ENCODE measurements at regions not wholly inside any gene's neighbourhood (a gene's known extent, or its start where the extent isn't known, plus 50 kb on each side); places are given as distances from the start of the nearest gene placed in this dataset.

DNA sequence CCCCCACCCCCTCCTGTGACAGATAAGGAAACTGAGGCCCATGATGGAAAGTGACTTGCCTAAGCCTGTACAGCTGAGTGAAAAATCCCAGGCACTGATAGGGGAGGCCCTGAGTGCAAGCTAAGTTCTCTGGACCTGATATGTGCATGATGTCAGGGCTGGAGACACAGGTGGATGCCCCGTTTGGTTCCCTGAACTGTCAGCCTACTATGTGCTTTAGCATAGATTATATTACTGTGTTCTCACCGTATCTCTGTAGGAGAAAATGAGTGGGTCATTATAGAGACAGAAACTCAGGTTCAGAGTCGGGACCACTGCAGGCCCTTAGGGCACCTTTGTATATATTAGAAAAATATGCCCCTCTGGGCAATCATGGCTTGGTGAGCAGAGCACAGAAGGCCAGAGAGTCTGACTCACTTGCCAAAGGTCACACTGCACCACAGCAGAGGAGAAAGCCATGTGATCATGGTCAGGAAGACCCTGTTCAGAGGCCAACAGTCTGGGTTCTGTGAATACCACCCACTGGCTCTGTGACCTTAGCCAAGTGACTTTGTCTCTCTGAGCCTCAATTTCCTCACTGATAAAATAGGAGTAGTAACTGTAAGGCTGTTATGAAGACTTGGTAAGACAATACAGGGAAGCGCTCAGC is 145.8 kb upstream of the WNT4 start:
- DNase-seq, result no peak

DNA sequence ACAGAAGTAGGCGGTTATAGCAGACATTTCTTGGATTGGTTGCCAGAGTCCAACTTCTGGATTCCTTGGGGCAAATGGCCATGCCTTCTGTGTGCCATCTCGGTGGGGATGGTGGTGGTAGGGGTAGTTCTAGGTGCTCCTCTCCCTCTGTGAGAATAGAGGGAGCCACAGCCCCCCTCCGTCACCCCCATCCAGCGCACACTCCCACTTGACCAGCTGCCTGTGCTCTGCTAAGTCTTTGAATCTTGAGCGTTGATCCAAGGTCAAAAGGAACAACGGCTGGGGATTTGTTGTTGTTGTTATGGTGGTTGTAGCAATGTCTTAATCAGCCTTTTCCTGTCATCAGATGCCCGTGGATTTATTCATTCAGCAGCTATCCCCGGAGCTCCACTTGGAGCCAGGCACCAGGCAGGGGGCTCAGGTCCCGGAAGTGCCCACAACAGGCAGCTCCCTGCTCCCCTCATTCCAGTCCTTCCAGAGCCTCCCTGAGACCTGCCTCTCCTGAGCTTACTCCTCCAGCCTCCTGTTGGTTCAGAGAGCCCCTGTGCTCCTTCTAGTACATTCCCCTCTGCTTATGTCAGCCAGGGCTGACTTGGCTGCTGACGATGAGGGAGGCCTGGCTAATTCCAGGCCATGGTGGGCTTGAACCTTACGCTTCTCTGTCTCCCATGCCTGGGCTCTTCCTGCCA is 146.6 kb upstream of the WNT4 start:
- no peak for DNase-seq

- DNase-seq, result no peak
Measured at GRCh38 chr1:22290157-22290556, 147.3 kb upstream of the WNT4 start.

DNA sequence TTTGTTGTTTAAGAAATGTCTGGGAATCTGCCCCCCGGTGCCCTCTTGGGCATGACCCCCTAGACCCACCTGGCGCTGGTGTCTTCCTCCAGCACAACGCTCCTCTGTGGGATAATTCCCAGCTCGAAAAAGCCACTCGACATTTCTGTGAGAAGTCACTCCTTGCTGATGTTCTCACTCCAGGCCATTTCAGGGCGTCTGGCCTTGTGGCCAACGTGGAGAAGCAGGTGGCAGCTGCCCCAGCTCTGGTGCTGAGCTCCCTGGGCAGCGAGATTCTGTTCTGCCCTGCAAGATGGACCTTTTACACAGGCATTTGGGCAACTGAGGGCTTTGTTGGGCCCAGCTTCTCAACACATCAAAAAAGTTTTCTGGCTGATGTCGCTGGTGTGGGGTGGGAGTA is 147.7 kb upstream of the WNT4 start:
- no peak for DNase-seq

DNA sequence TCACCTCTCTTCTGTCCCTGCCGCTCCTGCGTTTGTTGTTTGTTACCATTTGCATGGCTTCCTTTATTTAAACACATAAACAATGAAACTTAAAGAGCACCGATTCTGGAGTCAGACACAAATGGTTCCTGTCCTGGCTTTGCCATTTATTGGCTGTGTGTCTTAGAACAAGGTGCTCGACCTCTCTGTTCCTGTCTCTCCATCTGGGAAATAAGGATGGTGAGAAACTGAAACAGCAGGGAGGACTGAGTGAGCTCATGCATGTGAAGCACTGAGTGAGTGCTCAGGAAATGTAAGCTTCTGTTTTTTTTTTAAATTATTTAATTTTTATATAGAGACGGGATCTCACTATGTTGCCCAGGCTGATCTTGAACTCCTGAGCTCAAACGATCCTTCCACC is 148.2 kb upstream of the WNT4 start:
- no peak for DNase-seq

DNA sequence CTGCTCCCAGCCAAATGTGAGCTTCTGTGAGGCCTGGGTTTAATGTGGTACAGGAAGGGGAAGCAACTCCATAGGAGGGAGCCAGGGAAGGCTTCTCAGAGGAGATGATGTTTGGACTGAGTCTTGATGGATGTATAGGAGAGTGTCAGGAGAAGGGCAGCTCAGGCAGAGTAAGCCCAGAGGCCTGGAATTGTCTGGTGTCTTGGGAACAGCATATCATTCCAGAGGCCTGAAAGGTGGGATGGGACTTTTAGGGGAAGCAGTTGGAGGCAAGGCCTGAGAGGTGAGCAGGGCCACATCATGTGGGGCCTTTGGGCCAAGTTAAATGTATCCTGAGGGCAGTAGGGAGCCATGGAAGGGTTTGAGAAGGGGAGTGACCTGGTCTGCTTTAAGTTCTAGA is 148.6 kb upstream of the WNT4 start:
- DNase-seq, result no peak

DNA sequence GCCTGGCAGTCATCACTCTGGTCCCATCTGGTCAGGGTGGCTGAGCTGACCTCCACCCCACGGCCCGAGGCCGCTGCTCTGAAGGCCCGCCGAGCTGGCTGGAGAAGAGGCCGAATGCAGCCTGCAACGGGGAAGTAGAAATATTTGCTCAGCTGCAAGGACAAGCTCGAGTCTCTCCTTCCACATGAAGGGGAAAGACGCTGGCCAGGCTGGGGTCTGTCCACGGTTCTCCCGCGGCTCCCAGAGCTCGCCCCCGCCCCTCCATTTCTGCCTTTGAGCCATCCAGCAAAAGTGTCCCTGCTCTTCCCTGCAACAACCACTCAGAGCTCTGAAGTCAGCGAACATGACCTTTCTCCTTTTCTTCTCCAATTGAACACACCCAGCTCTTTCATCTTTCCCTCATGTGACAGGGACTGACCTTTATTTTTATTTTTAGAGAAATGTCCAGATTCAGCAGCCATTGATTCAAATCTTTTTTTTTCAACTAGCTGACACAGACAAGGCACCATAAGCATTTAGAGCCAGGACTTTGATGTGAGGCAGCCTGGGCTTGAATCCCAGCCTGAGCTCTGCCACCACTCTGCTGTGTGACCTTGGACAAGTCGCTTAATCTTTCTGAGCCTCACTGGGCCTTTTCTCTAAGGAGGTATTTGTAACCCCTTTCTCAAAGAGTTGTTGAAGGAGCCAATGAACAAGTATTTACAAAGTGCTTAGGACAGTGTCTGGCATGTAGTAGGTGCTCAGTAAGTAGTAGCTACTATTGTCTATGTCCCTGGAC is 149.3 kb upstream of the WNT4 start:
- no peak for DNase-seq

- no peak for DNase-seq
Measured at GRCh38 chr1:22295396-22295795, 152.5 kb upstream of the WNT4 start.

DNA sequence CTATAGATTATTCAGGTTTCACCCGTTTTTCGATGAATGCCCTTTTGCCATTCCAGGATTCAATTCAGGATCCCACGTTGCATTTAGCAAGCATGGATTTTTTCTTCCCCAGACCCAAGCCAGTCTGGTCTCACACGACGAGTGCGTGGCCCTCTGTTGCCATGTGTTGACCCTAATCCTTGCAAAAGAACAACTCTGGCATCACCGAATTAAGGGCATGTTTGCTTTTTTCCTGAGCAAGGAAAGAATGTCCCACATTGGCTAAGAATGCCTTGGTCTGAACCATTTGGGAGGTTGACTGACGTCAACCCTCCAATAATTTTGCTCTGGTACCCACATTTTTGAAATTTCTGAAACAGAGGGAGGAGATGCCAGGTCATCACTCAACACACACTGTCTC is 153.0 kb upstream of the WNT4 start:
- DNase-seq, result no peak

- DNase-seq, result no peak
Measured at GRCh38 chr1:22296701-22297591, 154.0 kb upstream of the WNT4 start.

GRCh38 chr1:22297999-22298398 is 153.7 kb upstream of the ZBTB40 start:
- DNase-seq, result no peak

DNA sequence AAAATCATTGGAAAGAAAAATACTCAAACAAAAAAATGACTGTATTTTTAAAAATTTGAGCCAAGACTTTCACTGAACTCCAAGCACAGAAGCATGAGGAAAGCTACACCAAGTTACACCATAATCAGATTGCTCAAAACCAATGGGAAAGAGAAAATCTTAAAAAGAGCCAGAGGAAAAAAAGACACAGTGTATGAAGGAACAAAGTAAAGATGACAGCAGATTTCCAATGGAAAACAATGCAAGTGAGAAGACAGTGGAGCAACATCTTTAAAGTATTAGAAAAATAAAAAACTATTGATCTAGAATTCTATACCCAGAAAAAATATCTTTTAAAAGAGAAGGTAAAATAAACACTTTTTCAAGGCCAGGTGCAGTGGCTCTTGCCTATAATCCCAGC is 147.8 kb upstream of the ZBTB40 start:
- DNase-seq, result no peak

- DNase-seq, result no peak
Measured at GRCh38 chr1:22309572-22309971, 142.1 kb upstream of the ZBTB40 start.

GRCh38 chr1:22311461-22311860 is 140.2 kb upstream of the ZBTB40 start:
- DNase-seq, result no peak

DNA sequence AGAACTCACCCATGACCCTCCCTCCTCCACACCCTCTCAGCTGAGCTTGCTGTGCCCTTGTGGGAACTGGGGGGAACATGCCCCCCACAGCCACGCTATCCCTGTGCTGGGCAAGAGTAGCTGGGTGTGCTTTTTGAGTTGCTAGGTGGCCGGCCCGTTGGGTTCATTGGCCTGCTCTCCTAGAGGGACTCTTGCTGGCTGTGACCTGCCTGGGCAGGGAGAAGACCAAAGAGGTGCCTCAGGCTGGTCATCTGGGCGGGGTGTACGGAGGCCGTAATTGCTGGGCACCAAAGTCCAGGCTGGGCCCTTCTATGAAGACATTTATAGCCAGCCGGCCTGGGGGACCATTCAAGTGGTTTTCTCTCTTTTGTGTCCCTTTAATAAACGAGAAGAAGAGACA is 138.3 kb upstream of the ZBTB40 start:
- DNase-seq, result no peak

- DNase-seq, result no peak
Measured at GRCh38 chr1:22314706-22315105, 136.9 kb upstream of the ZBTB40 start.

- DNase-seq, result no peak
Measured at GRCh38 chr1:22315315-22316078, 136.2 kb upstream of the ZBTB40 start.

GRCh38 chr1:22317231-22317919 is 134.3 kb upstream of the ZBTB40 start:
- DNase-seq, result no peak

GRCh38 chr1:22317920-22318243 is 133.8 kb upstream of the ZBTB40 start:
- DNase-seq, result no peak

- no peak for DNase-seq
Measured at GRCh38 chr1:22318279-22318981, 133.2 kb upstream of the ZBTB40 start.

GRCh38 chr1:22319608-22320007 is 132.0 kb upstream of the ZBTB40 start:
- no peak for DNase-seq

Measured in effector CD4-positive, alpha-beta T cell (primary cell).